CD4-positive, CD25-positive, alpha-beta regulatory T cell (primary cell): ENCODE measurements at regions not wholly inside any gene's neighbourhood (a gene's known extent, or its start where the extent isn't known, plus 50 kb on each side); places are given as distances from the start of the nearest gene placed in this dataset.

Experiments
- ATAC-seq, 2 donors: fragments of 150-1000 bp; cut with Tn5 transposase; one replicate each; pipeline ENCODE4 v1.10.0; 2021; ENCODE audit warnings: low read depth in 2 of 2, moderate number of reproducible peaks in 2 of 2, moderate library complexity in 1 of 2
- DNase-seq, 3 donors: peaks; one replicate each; pipeline versions ENCODE4 v3.0.0 to v3.0.0-alpha.2; 2012 to 2022; ENCODE audit warnings: mixed read lengths in 1 of 3
- H3K27ac ChIP-seq: one replicate; pipeline ENCODE4 v1.7.0; 2013; ENCODE audit warnings: mild to moderate bottlenecking, low read length; ENCODE audit not compliant: insufficient read depth, poor library complexity, severe bottlenecking
- H3K27me3 ChIP-seq: one replicate; pipeline ENCODE4 v1.7.0; 2013; ENCODE audit warnings: low read length; ENCODE audit not compliant: control insufficient read depth, insufficient read depth
- H3K36me3 ChIP-seq: one replicate; pipeline ENCODE4 v1.7.0; 2013; ENCODE audit warnings: mild to moderate bottlenecking, low read length, moderate library complexity; ENCODE audit not compliant: control insufficient read depth, insufficient read depth
- H3K4me1 ChIP-seq: 2 replicates; pipeline ENCODE4 v1.7.0; 2013; ENCODE audit warnings: mild to moderate bottlenecking, low read length; ENCODE audit not compliant: insufficient read depth, control insufficient read depth, poor library complexity, severe bottlenecking
- H3K4me3 ChIP-seq: one replicate; pipeline ENCODE4 v1.7.0; 2013; ENCODE audit warnings: low read depth, mild to moderate bottlenecking, low read length, moderate library complexity
- H3K9me3 ChIP-seq, 2 experiments: 1 replicate in 1 of 2; 2 replicates in 1 of 2; pipeline ENCODE4 v1.7.0; 2013; ENCODE audit warnings: low read length in 2 of 2, mild to moderate bottlenecking in 1 of 2, moderate library complexity in 1 of 2; ENCODE audit not compliant: control insufficient read depth in 2 of 2
- H3K27ac Mint-ChIP-seq, 3 donors: one replicate each; pipeline ENCODE4 v1.8.0; 2020 to 2022; ENCODE audit warnings: mild to moderate bottlenecking in 3 of 3, mixed read lengths in 3 of 3, moderate library complexity in 2 of 3
- H3K27me3 Mint-ChIP-seq: one replicate; pipeline ENCODE4 v1.8.0; 2022; ENCODE audit warnings: mild to moderate bottlenecking, mixed read lengths
- H3K36me3 Mint-ChIP-seq: one replicate; pipeline ENCODE4 v1.8.0; 2020; ENCODE audit warnings: mixed read lengths
- H3K4me1 Mint-ChIP-seq, 4 donors: one replicate each; pipeline ENCODE4 v1.8.0; 2020 to 2022; ENCODE audit warnings: mixed read lengths in 4 of 4, mild to moderate bottlenecking in 1 of 4
- H3K4me3 Mint-ChIP-seq, 4 donors: one replicate each; pipeline ENCODE4 v1.8.0; 2020 to 2022; ENCODE audit warnings: mild to moderate bottlenecking in 4 of 4, mixed read lengths in 4 of 4, moderate library complexity in 3 of 4
- H3K9me3 Mint-ChIP-seq, 7 donors: one replicate each; pipeline ENCODE4 v1.8.0; 2020 to 2022; ENCODE audit warnings: mixed read lengths in 7 of 7, mild to moderate bottlenecking in 3 of 7, moderate library complexity in 2 of 7

DNA sequence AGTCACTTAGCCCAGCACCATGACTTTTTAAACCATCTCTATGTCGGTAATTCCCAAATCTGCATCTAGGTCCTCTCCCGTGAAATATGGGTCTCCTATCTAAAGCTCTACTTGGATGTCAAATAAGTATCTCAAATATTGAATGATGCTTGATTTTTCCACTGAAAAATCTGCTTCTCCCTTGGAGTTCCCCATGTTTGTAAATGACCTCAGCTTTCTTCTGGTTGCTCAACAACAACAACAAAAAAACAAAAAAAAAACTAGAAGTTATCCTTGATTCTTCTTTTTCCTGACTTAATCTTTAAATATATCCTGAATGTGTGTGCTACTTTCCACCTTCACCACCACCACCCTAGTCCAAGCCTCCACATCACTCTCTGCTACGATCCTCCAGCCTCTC lies 307.5 kb upstream of the UBE2E2 start:
- Histone ChIP-seq H3K9me3 (no peaks in the 10 kb centered on the region), H3K4me3 (no peak overlapping the region), H3K27ac (no peak overlapping the region), H3K4me1 (no peaks in the 10 kb centered on the region), H3K27me3 (no peaks in the 10 kb centered on the region), H3K36me3 (no peaks in the 10 kb centered on the region)
- Mint-ChIP-seq H3K27me3 (no peaks in the 10 kb centered on the region), H3K4me1 (no peaks in the 10 kb centered on the region), H3K36me3 (no peaks in the 10 kb centered on the region), H3K4me3 (no peak overlapping the region), H3K9me3 (peaks cover 0 to 6% (median 3%) of the 10 kb centered on the region in 7 donors), H3K27ac (no peak overlapping the region)
- ATAC-seq (no peak), DNase-seq (no peak)

DNA sequence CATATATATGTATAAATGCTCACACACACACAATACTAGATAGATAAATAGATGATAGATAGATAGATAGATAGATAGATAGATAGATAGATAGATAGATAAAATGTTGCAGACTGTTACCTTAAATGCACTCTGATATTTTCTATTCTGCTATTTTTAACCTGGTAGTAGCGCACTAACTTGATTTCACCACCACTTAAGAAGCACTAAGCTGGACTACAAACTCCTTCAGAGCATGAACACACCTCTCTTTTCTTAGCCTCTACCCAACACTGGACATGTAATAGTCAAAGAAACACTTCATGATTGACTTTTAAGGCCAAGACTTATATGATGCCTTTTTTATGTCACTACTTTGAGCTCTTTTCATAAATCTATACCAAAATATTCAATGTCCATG lies 304.6 kb upstream of the UBE2E2 start:
- Histone ChIP-seq H3K27me3 (no peaks in the 10 kb centered on the region), H3K4me3 (no peak overlapping the region), H3K27ac (no peak overlapping the region), H3K36me3 (no peaks in the 10 kb centered on the region), H3K4me1 (no peaks in the 10 kb centered on the region), H3K9me3 (no peaks in the 10 kb centered on the region)
- ATAC-seq (no peak), DNase-seq (no peak)
- no peaks in the 10 kb centered on the region for H3K36me3 Mint-ChIP-seq
- peaks cover 0 to 10% (median 4%) of the 10 kb centered on the region in 7 donors for H3K9me3 Mint-ChIP-seq
- no peaks in the 10 kb centered on the region for H3K27me3 Mint-ChIP-seq
- H3K4me3 Mint-ChIP-seq: no peak overlapping the region
- no peak overlapping the region for H3K27ac Mint-ChIP-seq
- H3K4me1 Mint-ChIP-seq: no peaks in the 10 kb centered on the region

DNA sequence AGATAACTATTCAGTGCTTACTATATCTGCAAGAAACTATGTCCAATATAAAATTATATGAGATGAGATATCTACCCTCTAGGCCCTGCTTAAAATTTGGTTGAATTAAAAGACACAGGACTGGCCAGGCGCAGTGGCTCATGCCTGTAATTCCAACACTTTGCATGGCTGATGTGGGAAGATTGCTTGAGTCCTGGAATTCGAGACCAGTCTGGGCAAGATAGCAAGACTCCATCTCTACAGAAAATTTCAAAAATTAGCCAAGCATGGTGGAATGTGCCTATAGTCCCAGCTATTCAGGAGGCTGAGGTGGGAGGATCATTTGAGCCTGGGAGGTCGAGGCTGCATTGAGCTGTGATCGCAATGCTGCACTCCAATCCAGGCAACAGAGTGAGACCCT lies 303.7 kb upstream of the UBE2E2 start:
- Histone ChIP-seq H3K4me1 (no peaks in the 10 kb centered on the region), H3K4me3 (no peak overlapping the region), H3K36me3 (no peaks in the 10 kb centered on the region), H3K27me3 (no peaks in the 10 kb centered on the region), H3K27ac (no peak overlapping the region), H3K9me3 (no peaks in the 10 kb centered on the region)
- H3K9me3 Mint-ChIP-seq: peaks cover 0 to 10% (median 4%) of the 10 kb centered on the region in 7 donors
- H3K27me3 Mint-ChIP-seq: no peaks in the 10 kb centered on the region
- DNase-seq (no peak), ATAC-seq (no peak)
- no peak overlapping the region for H3K27ac Mint-ChIP-seq
- H3K4me1 Mint-ChIP-seq: no peaks in the 10 kb centered on the region
- H3K36me3 Mint-ChIP-seq: no peaks in the 10 kb centered on the region
- no peak overlapping the region for H3K4me3 Mint-ChIP-seq

DNA sequence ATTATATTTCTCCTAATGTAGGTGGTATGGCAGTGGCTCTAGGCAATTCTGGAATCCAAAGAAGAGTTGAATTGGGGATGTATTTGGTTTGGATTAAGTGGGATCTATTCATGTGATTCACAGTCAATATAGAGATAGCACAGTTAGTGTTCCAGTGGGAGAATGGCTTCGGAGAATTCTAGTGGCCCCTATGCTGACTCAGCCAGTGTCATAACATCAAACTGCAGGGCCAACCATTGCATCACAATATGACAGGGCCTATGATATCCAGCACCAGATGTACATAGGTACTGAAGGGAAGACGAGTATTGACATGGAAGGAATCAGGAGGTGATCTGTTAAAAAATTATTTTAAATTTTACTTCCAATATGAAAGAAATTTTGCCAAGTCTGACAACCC lies 302.8 kb upstream of the UBE2E2 start:
- H3K27me3 ChIP-seq: no peaks in the 10 kb centered on the region
- H3K27ac ChIP-seq: no peak overlapping the region
- Mint-ChIP-seq H3K27ac (no peak overlapping the region), H3K4me1 (no peaks in the 10 kb centered on the region), H3K9me3 (peaks cover 0 to 10% (median 4%) of the 10 kb centered on the region in 7 donors), H3K4me3 (no peak overlapping the region), H3K27me3 (no peaks in the 10 kb centered on the region), H3K36me3 (no peaks in the 10 kb centered on the region)
- ATAC-seq: no peak
- H3K4me3 ChIP-seq: no peak overlapping the region
- H3K36me3 ChIP-seq: no peaks in the 10 kb centered on the region
- H3K4me1 ChIP-seq: no peaks in the 10 kb centered on the region
- no peaks in the 10 kb centered on the region for H3K9me3 ChIP-seq
- no peak for DNase-seq

DNA sequence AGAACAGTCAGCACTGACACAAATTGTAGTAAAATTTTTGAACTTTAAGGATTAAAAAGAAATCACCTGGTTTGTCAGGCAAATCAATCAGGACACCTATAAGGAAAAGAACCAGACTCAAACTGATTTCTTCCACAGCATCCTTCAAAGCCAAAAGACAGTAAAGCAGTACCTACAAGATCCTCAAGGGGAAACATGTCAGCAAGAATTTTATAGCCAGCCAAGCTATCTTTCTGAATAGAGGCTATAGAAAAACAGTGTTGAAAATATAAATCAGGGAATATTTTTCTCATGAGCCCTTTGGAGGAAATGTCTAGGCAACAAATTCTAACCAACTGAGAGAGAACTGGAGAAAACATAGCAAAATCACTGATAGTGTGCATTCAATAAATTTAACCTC lies 301.4 kb upstream of the UBE2E2 start:
- Histone ChIP-seq H3K4me1 (no peaks in the 10 kb centered on the region), H3K27me3 (no peaks in the 10 kb centered on the region), H3K36me3 (no peaks in the 10 kb centered on the region), H3K4me3 (no peak overlapping the region), H3K9me3 (no peaks in the 10 kb centered on the region), H3K27ac (no peak overlapping the region)
- Mint-ChIP-seq H3K4me1 (no peaks in the 10 kb centered on the region), H3K4me3 (no peak overlapping the region), H3K27me3 (no peaks in the 10 kb centered on the region), H3K36me3 (no peaks in the 10 kb centered on the region), H3K9me3 (peaks cover 0 to 10% (median 2%) of the 10 kb centered on the region in 7 donors), H3K27ac (no peak overlapping the region)
- ATAC-seq: no peak
- DNase-seq: no peak

DNA sequence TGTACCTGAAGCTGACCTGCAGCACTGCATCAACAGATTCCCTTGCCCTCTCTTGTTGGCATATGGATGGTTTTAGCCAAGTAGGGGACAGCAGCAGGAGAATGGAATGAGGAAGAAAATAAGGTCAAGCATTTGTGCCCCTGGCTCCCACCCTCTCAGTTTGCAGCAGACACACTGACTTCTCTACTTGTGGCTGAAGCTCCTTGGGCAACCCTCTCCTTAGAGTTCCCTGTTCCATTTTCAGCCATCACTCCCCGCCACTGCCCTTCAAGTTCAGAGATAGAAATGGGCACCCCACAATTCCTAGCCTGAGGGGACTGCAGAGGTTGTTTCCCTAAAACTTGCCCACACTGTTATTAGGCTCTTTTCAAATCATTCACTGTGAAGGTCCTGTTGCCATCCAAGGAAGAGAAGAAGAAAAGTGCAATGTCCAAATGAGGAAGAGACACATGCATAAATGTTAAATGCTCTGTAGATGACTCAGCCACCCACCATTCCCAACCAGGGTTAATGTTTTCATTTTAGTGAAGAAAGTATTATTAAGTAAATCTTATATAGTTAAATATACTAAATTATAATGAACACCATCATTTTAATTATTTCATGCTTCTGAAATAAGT lies 295.9 kb upstream of the UBE2E2 start:
- no peaks in the 10 kb centered on the region for H3K4me1 Mint-ChIP-seq

DNA sequence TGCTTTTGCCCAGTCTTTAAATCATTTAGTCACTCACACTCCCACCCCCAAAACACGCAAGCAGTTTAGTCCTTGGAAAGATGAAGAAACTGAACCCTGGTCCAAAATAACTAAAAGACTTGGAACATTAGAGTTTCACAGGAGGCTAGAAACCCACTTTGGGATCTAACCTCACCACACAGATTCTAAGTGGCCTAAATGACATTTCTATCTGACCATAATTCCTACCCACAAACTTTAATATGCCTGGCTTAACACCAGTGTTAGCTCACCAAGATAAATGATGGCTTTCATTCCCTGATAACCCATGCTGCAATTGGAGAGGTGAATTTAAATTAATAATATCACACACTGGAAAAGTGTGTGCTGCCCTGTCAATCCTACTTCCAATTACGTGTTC lies 295.3 kb upstream of the UBE2E2 start:
- Mint-ChIP-seq H3K4me1 (no peaks in the 10 kb centered on the region), H3K4me3 (no peak overlapping the region), H3K36me3 (no peaks in the 10 kb centered on the region), H3K27ac (no peak overlapping the region), H3K9me3 (peaks cover 0 to 2% (median 0%) of the 10 kb centered on the region in 7 donors), H3K27me3 (no peaks in the 10 kb centered on the region)
- no peak overlapping the region for H3K4me3 ChIP-seq
- no peaks in the 10 kb centered on the region for H3K27me3 ChIP-seq
- H3K27ac ChIP-seq: no peak overlapping the region
- DNase-seq (no peak), ATAC-seq (no peak)
- H3K4me1 ChIP-seq: no peaks in the 10 kb centered on the region
- H3K9me3 ChIP-seq: no peaks in the 10 kb centered on the region
- H3K36me3 ChIP-seq: no peaks in the 10 kb centered on the region

More for the DNA sequence above, 295.9 kb upstream of the UBE2E2 start:
- H3K9me3 Mint-ChIP-seq: peaks cover 0 to 2% (median 0%) of the 10 kb centered on the region in 7 donors
- no peaks in the 10 kb centered on the region for H3K27me3 ChIP-seq
- no peak overlapping the region for H3K4me3 ChIP-seq
- H3K4me3 Mint-ChIP-seq: no peak overlapping the region
- H3K36me3 ChIP-seq: no peaks in the 10 kb centered on the region
- no peaks in the 10 kb centered on the region for H3K4me1 ChIP-seq
- ATAC-seq (no peak), DNase-seq (no peak)
- no peak overlapping the region for H3K27ac ChIP-seq
- H3K9me3 ChIP-seq: no peaks in the 10 kb centered on the region
- no peaks in the 10 kb centered on the region for H3K36me3 Mint-ChIP-seq
- no peaks in the 10 kb centered on the region for H3K27me3 Mint-ChIP-seq
- no peak overlapping the region for H3K27ac Mint-ChIP-seq

DNA sequence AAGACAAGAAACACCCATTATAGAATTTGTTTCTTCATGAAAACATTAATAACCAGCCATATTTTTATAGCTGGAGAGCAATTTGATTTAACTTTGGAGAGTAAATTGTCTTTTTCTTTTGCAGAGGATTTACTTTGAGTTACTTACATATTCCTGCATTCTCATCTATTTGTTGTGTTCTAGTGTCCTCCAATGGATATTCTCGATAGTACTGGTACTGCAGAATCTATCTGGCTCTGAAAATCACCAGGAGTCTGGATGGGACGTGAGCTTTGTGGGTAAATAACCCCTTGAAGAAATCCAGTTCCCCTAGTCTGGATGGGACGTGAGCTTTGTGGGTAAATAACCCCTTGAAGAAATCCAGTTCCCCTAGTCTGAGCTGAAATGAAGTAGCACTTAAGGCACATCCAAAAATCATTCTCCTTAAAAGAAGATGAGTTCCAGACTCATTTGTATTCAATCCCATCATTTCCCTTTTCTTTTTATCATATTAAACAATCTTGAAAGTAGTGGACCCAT lies 294.1 kb upstream of the UBE2E2 start:
- Mint-ChIP-seq H3K4me1 (no peaks in the 10 kb centered on the region), H3K27ac (no peak overlapping the region), H3K9me3 (peaks cover 0 to 2% (median 0%) of the 10 kb centered on the region in 7 donors), H3K27me3 (no peaks in the 10 kb centered on the region), H3K4me3 (no peak overlapping the region), H3K36me3 (no peaks in the 10 kb centered on the region)
- Histone ChIP-seq H3K9me3 (no peaks in the 10 kb centered on the region), H3K27me3 (no peaks in the 10 kb centered on the region), H3K36me3 (no peaks in the 10 kb centered on the region), H3K4me1 (no peaks in the 10 kb centered on the region), H3K27ac (no peak overlapping the region), H3K4me3 (no peak overlapping the region)
- ATAC-seq: no peak
- DNase-seq: no peak
